NB4 (cell line): ENCODE measurements at regions not wholly inside any gene's neighbourhood (a gene's known extent, or its start where the extent isn't known, plus 50 kb on each side); places are given as distances from the start of the nearest gene placed in this dataset.

Source experiments
- POLR2A ChIP-seq: IDR thresholded peaks from 2 replicates; pipeline ENCODE4 v1.6.1; 2011; ENCODE audit warnings: mild to moderate bottlenecking; ENCODE audit not compliant: insufficient read length; ENCODE audit errors: extremely low read depth
- TF ChIP-seq, protein P1 (sequence below): IDR thresholded peaks from one replicate; pipeline ENCODE4 v1.5.1; 2012; ENCODE audit warnings: low read depth, low read length
- TF ChIP-seq, protein P2 (sequence below): IDR thresholded peaks from 2 replicates; pipeline ENCODE4 v1.6.1; 2011; ENCODE audit warnings: low read depth, low read length

DNA sequence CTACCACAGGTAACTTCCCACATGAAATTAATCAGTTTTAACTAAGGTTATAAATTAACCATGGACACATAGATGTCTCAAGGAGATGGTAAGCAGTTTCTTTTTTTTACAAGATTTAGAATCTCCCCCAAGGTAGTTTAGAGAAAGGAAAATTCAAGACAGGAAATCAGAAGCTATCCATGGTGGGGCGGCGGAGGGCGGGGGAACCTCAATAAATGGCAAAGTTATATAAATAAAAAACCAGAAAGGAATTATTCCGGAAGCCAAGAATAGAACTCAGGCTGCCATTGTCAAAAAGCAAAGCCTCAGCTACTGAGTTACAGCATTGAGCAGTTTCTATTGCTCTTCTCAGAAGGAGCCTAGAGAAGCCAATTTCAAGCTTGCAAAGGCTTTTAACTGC, 172.1 kb upstream of the SMAD3 start:
- TF ChIP-seq, protein P1, sequence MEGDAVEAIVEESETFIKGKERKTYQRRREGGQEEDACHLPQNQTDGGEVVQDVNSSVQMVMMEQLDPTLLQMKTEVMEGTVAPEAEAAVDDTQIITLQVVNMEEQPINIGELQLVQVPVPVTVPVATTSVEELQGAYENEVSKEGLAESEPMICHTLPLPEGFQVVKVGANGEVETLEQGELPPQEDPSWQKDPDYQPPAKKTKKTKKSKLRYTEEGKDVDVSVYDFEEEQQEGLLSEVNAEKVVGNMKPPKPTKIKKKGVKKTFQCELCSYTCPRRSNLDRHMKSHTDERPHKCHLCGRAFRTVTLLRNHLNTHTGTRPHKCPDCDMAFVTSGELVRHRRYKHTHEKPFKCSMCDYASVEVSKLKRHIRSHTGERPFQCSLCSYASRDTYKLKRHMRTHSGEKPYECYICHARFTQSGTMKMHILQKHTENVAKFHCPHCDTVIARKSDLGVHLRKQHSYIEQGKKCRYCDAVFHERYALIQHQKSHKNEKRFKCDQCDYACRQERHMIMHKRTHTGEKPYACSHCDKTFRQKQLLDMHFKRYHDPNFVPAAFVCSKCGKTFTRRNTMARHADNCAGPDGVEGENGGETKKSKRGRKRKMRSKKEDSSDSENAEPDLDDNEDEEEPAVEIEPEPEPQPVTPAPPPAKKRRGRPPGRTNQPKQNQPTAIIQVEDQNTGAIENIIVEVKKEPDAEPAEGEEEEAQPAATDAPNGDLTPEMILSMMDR, result no peak
- TF ChIP-seq POLR2A, result no peak
- TF ChIP-seq, protein P2, sequence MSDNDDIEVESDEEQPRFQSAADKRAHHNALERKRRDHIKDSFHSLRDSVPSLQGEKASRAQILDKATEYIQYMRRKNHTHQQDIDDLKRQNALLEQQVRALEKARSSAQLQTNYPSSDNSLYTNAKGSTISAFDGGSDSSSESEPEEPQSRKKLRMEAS, result no peak
